Keratinocyte (primary cell): ENCODE measurements at regions not wholly inside any gene's neighbourhood (a gene's known extent, or its start where the extent isn't known, plus 50 kb on each side); places are given as distances from the start of the nearest gene placed in this dataset.
"Not testable (repeated sequence)": the region's sequence is repeated elsewhere in the genome, so short reads cannot be mapped to it uniquely, and the experiment has no call there.

Experiments used
- DNase-seq: peaks from one replicate; pipeline ENCODE4 v3.0.0-alpha.2; 2011; ENCODE audit warnings: low read depth, missing footprints, low spot score
- FAIRE-seq: peaks from 2 replicates; lab custom pipeline; 2011; peaks lifted over from hg19 to GRCh38; lab: Jason Lieb, UNC
- H2AFZ ChIP-seq: 2 replicates; pipeline ENCODE4 v1.6.0; 2012; ENCODE audit warnings: low read length, control low read depth, inconsistent platforms; ENCODE audit not compliant: control insufficient read depth
- H3K27ac ChIP-seq: 2 replicates; pipeline ENCODE4 v1.5.1; 2011; ENCODE audit warnings: low read length; ENCODE audit not compliant: control insufficient read depth, insufficient read depth
- H3K27me3 ChIP-seq: 3 replicates; pipeline ENCODE4 v1.6.0; 2011; ENCODE audit warnings: low read length; ENCODE audit not compliant: control insufficient read depth, insufficient read depth; ENCODE audit errors: extremely low read depth
- H3K36me3 ChIP-seq, 2 experiments: 2 replicates in 1 of 2; 3 replicates in 1 of 2; pipeline ENCODE4 v1.5.1; 2011; ENCODE audit warnings: low read length in 2 of 2, mild to moderate bottlenecking in 1 of 2; ENCODE audit not compliant: control insufficient read depth in 2 of 2, insufficient read depth in 2 of 2; ENCODE audit errors: extremely low read depth in 1 of 2
- H3K4me1 ChIP-seq: 3 replicates; pipeline ENCODE4 v1.5.1; 2011; ENCODE audit warnings: low read length; ENCODE audit not compliant: control insufficient read depth, insufficient read depth; ENCODE audit errors: extremely low read depth
- H3K4me2 ChIP-seq: 3 replicates; pipeline ENCODE4 v1.6.0; 2011; ENCODE audit warnings: low read depth, low read length; ENCODE audit not compliant: control insufficient read depth, insufficient read depth; ENCODE audit errors: extremely low read depth
- H3K4me3 ChIP-seq, 3 experiments: fragments of 200-600 bp in 1 of 3; sonication (generic) in 1 of 3; 2 replicates in 2 of 3; 3 replicates in 1 of 3; pipeline ENCODE4 v1.5.1; 2011 to 2016; ENCODE audit warnings: low read length in 3 of 3, mild to moderate bottlenecking in 3 of 3, control low read depth in 2 of 3, inconsistent platforms in 1 of 3, low read depth in 1 of 3, mixed read lengths in 1 of 3, mixed run types in 1 of 3, moderate library complexity in 1 of 3; ENCODE audit not compliant: control insufficient read depth in 2 of 3, insufficient read depth in 2 of 3; ENCODE audit errors: extremely low read depth in 1 of 3
- H3K79me2 ChIP-seq: 2 replicates; pipeline ENCODE4 v1.6.0; 2012; ENCODE audit warnings: low read length; ENCODE audit not compliant: control insufficient read depth, insufficient read depth
- H3K9ac ChIP-seq: 3 replicates; pipeline ENCODE4 v1.6.0; 2011; ENCODE audit warnings: low read length; ENCODE audit not compliant: control insufficient read depth, insufficient read depth; ENCODE audit errors: extremely low read depth
- H3K9me1 ChIP-seq: 3 replicates; pipeline ENCODE4 v1.6.0; 2011; ENCODE audit warnings: low read length; ENCODE audit not compliant: control insufficient read depth, insufficient read depth; ENCODE audit errors: extremely low read depth
- H3K9me3 ChIP-seq: 2 replicates; pipeline ENCODE4 v1.5.1; 2012; ENCODE audit warnings: low read depth, low read length; ENCODE audit not compliant: control insufficient read depth
- H4K20me1 ChIP-seq: 3 replicates; pipeline ENCODE4 v1.6.0; 2011; ENCODE audit warnings: low read length; ENCODE audit not compliant: control insufficient read depth, insufficient read depth; ENCODE audit errors: extremely low read depth
- EZH2 ChIP-seq: IDR thresholded peaks from one replicate; pipeline ENCODE4 v1.6.1; 2012; ENCODE audit warnings: inconsistent platforms, mild to moderate bottlenecking, low read length, moderate library complexity
- dilution Hi-C: fragments of 300-500 bp; cut with MboI; formaldehyde crosslinking; loops from one replicate; pipeline ENCODE4 v1.7.0; 2020; ENCODE audit warnings: low sequenced_read_pairs; ENCODE audit not compliant: extremely low pct_ligation_motif_present
- TF ChIP-seq, protein P1 (sequence below), 3 experiments: IDR thresholded peaks in 1 of 3; conservative IDR thresholded peaks in 1 of 3; optimal IDR thresholded peaks in 1 of 3; 2 replicates in 2 of 3; 3 replicates in 1 of 3; pipeline versions ENCODE3 to v1.5.1; 2011; ENCODE audit warnings: low read length in 3 of 3, mild to moderate bottlenecking in 3 of 3, moderate library complexity in 2 of 3, control low read depth in 1 of 3, inconsistent platforms in 1 of 3; ENCODE audit not compliant: insufficient read depth in 2 of 3; ENCODE audit errors: extremely low read depth in 1 of 3

GRCh38 chr19:13681509-13681908 is 82.8 kb upstream of the MRI1 start:
- dilution Hi-C loops: no loop called here
- no peak overlapping the region for H3K4me3 ChIP-seq
- no peak for DNase-seq
- H4K20me1 ChIP-seq: no peaks in the 10 kb centered on the region
- no peaks in the 10 kb centered on the region for H3K36me3 ChIP-seq
- H3K4me1 ChIP-seq: no peaks in the 10 kb centered on the region
- H3K9me1 ChIP-seq: no peaks in the 10 kb centered on the region
- no peak overlapping the region for H3K9ac ChIP-seq
- H3K9me3 ChIP-seq: peaks cover 3% of the 10 kb centered on the region
- no peak overlapping the region for H2AFZ ChIP-seq
- TF ChIP-seq, protein P1, sequence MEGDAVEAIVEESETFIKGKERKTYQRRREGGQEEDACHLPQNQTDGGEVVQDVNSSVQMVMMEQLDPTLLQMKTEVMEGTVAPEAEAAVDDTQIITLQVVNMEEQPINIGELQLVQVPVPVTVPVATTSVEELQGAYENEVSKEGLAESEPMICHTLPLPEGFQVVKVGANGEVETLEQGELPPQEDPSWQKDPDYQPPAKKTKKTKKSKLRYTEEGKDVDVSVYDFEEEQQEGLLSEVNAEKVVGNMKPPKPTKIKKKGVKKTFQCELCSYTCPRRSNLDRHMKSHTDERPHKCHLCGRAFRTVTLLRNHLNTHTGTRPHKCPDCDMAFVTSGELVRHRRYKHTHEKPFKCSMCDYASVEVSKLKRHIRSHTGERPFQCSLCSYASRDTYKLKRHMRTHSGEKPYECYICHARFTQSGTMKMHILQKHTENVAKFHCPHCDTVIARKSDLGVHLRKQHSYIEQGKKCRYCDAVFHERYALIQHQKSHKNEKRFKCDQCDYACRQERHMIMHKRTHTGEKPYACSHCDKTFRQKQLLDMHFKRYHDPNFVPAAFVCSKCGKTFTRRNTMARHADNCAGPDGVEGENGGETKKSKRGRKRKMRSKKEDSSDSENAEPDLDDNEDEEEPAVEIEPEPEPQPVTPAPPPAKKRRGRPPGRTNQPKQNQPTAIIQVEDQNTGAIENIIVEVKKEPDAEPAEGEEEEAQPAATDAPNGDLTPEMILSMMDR (optimal IDR thresholded peaks at IDR 0.05 in 1 of 3, IDR thresholded peaks at IDR 0.05 in 1 of 3, conservative IDR thresholded peaks at IDR 0.05 in 1 of 3; ENCODE audit: extremely low read depth in 1 of 3, insufficient read depth in 2 of 3, low read length in 3 of 3): no peak
- no peak for TF ChIP-seq EZH2
- H3K4me2 ChIP-seq: no peak overlapping the region
- H3K27me3 ChIP-seq: no peaks in the 10 kb centered on the region
- FAIRE-seq: no peak
- no peak overlapping the region for H3K27ac ChIP-seq
- no peaks in the 10 kb centered on the region for H3K79me2 ChIP-seq

DNA sequence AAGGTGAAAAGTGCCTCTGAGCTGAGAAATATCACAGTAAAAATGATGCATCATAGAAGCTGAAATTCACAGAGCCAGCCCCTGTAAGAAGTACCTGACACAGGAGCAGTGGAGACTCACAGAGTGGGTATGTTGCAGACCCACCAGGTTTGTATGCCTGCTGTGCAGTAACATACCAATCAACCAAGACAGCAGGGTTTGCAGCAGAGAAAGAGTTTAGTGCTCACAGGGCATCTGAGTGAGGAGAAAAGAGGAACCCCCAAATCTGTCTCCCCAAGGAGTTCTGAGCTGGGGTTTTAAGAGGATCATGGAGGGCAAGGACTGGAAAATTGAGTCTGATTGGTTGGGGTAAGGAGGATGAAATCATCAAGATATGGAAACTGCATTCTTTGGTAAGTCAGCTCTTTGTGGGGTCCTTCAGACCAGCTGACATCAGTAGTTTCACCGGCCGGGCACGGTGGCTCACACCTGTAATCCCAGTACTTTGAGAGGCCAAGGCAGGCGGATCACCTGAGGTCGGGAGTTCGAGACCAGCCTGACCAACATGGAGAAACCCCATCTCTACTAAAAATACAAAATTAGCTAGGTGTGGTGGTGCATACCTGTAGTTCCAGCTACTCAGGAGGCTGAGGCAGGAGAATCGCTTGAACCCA is 83.5 kb upstream of the MRI1 start:
- H3K9me3 ChIP-seq, H3K9me1 ChIP-seq, H3K27ac ChIP-seq, H3K36me3 ChIP-seq, dilution Hi-C loops, H3K4me2 ChIP-seq, H4K20me1 ChIP-seq, H3K4me1 ChIP-seq, FAIRE-seq, DNase-seq, H3K4me3 ChIP-seq, H3K79me2 ChIP-seq, H2AFZ ChIP-seq, H3K9ac ChIP-seq, H3K27me3 ChIP-seq: not testable (repeated sequence)

DNA sequence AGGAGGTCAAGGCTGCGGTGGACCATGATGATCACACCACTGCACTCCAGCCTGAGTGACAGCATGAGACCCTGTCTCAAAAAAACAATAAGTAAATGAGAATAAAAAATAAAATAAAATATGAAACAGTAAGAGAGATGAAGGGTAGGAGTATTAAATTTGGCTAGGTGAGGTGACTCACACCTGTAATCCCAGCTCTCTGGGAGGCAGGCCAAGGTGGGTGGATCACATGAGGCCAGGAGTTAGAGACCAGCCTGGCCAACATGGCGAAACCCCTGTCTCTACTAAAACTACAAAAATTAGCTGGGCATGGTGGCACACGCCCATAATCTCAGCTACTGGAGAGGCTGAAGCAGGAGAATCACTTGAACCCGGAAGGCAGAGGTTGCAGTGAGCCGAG is 87.4 kb upstream of the MRI1 start:
- H3K9ac ChIP-seq, H3K9me1 ChIP-seq, H2AFZ ChIP-seq, H4K20me1 ChIP-seq, H3K9me3 ChIP-seq, dilution Hi-C loops, DNase-seq, H3K4me3 ChIP-seq, H3K27ac ChIP-seq, H3K4me2 ChIP-seq, FAIRE-seq, H3K27me3 ChIP-seq, H3K4me1 ChIP-seq, H3K79me2 ChIP-seq, H3K36me3 ChIP-seq: not testable (repeated sequence)

GRCh38 chr19:13672480-13673175 is 91.7 kb upstream of the MRI1 start:
- not testable (repeated sequence) for FAIRE-seq, DNase-seq

More at GRCh38 chr19:13672480-13673175, 91.7 kb upstream of the MRI1 start:
- H3K4me2 ChIP-seq, H2AFZ ChIP-seq, H3K9ac ChIP-seq, H3K27me3 ChIP-seq, H3K27ac ChIP-seq, H3K9me3 ChIP-seq, H3K79me2 ChIP-seq, dilution Hi-C loops, H3K4me3 ChIP-seq, H3K36me3 ChIP-seq, H4K20me1 ChIP-seq, H3K9me1 ChIP-seq, H3K4me1 ChIP-seq: not testable (repeated sequence)
